Heart left ventricle (tissue), 16 donors: ENCODE measurements at regions not wholly inside any gene's neighbourhood (a gene's known extent, or its start where the extent isn't known, plus 50 kb on each side); places are given as distances from the start of the nearest gene placed in this dataset.
A peak's percentile ranks its signal among the peaks of the same experiment; 100 is the strongest.

Experiments
- ATAC-seq, 4 donors: fragments of 200-7000 bp; cut with Tn5 transposase; one replicate each; pipeline ENCODE4 v1.9.1; 2020 to 2022; ENCODE audit warnings: moderate library complexity in 4 of 4, mild to moderate bottlenecking in 3 of 4, moderate number of reproducible peaks in 1 of 4
- DNase-seq, 5 donors: peaks; one replicate each; pipeline ENCODE4 v3.0.0-alpha.2; 2020
- H3K27ac ChIP-seq, 12 donors: fragments of 200-600 bp; sonication (generic) in 4 of 12; one replicate each; pipeline versions ENCODE4 v1.5.0 to v1.8.0; 2016 to 2022; ENCODE audit warnings: mild to moderate bottlenecking in 2 of 12
- H3K27me3 ChIP-seq, 9 donors: fragments of 200-600 bp; sonication (generic) in 2 of 9; one replicate each; pipeline versions ENCODE4 v1.5.1 to v1.8.0; 2016 to 2022; ENCODE audit warnings: mild to moderate bottlenecking in 3 of 9
- H3K36me3 ChIP-seq, 9 donors: fragments of 200-600 bp; sonication (generic) in 2 of 9; one replicate each; pipeline versions ENCODE4 v1.5.0 to v1.8.0; 2018 to 2022; ENCODE audit warnings: mild to moderate bottlenecking in 2 of 9
- H3K4me1 ChIP-seq, 12 donors: fragments of 200-600 bp; sonication (generic) in 4 of 12; one replicate each; pipeline versions ENCODE4 v1.5.0 to v1.8.0; 2016 to 2022; ENCODE audit warnings: mild to moderate bottlenecking in 3 of 12
- H3K4me3 ChIP-seq, 12 donors: fragments of 200-600 bp; sonication (generic) in 4 of 12; one replicate each; pipeline versions ENCODE4 v1.5.0 to v1.8.0; 2017 to 2022; ENCODE audit warnings: mild to moderate bottlenecking in 9 of 12, moderate library complexity in 4 of 12
- H3K9me3 ChIP-seq, 12 donors: fragments of 200-600 bp; sonication (generic) in 4 of 12; one replicate each; pipeline versions ENCODE4 v1.5.0 to v1.8.0; 2016 to 2022; ENCODE audit warnings: mild to moderate bottlenecking in 1 of 12
- CTCF ChIP-seq, 12 donors: fragments of 200-600 bp; sonication (generic) in 4 of 12; IDR thresholded peaks; one replicate each; pipeline versions ENCODE4 v1.5.0 to v1.8.0; 2018 to 2022; ENCODE audit warnings: antibody characterized with exemption in 12 of 12, mild to moderate bottlenecking in 5 of 12
- POLR2A ChIP-seq, 2 donors: fragments of 450-650 bp; IDR thresholded peaks; one replicate each; pipeline ENCODE4 v1.6.1; 2017; ENCODE audit warnings: antibody characterized with exemption in 2 of 2, mild to moderate bottlenecking in 2 of 2, moderate library complexity in 2 of 2
- WGBS, 4 donors: extraction: QIAGEN DNeasy Blood & Tissue Kit in 2 of 4; methylation state at CpG; one replicate each; pipeline versions ENCODE4 v1.1.5 to v1.1.7; 2013 to 2018; 5-methylcytosine and 5-hydroxymethylcytosine counted together
- intact Hi-C, 10 donors: fragments of 100-400 bp; cut with DNase I; formaldehyde crosslinking; loops; one replicate each; pipeline versions ENCODE4 v1.11.1 to v1.14.2; 2022
- donor health status: ischemic (EF 13 %, LVEDD 7.1; RV severe dilation, severe dysfunction).
- donor health status: healthy with polysubstance abuse.
- donor health status: DM: no; HTN: yes; CAD: no.
- donor health status: DM: no; HTN: no; CAD: no.
- donor health status: ischemic (EF 25% LVEDD 6.9; RV normal size, moderate dysfunction).
- donor health status: ischemic (EF 25% LVEDD 5.7; RV mildly dilated, moderate dysfunction).
- donor health status: healthy.
- donor health status: DM: yes; HTN: yes; CAD: no.
- donor health status: ischemic (EF 35%, LVEDD 5.7; RV mildly dilated, moderate dysfunction).
- donor health status: nonischemic (EF 11% LVEDD 7.7; RV severe dilation, severe dysfunction).
- donor health status: DM: yes; HTN: yes; CAD: no.
- donor health status: PGD.
- donor health status: ischemic (EF 29% LVEDD 5.4; RV normal size, mild dysfunction).
- donor health status: nonischemic (EF 23%, LVEDD 6.1; RV moderate dilation, normal function).

GRCh38 chr10:44512431-44513022 is 127.6 kb upstream of the CXCL12 start:
- peaks cover 0 to 5% (median 0%) of the 10 kb centered on the region in 9 donors for H3K27me3 ChIP-seq
- ATAC-seq (no peak), DNase-seq (no peak)
- no peak for TF ChIP-seq POLR2A (IDR thresholded peaks at IDR 0.05)
- no peak for TF ChIP-seq CTCF (IDR thresholded peaks at IDR 0.05)
- WGBS, 4 donors: 59 to 67% (median 62%) methylated on average over 4 of the region's 4 CpGs
- no peak overlapping the region for H3K27ac ChIP-seq
- H3K9me3 ChIP-seq: no peaks in the 10 kb centered on the region
- no peak overlapping the region for H3K4me3 ChIP-seq
- no peaks in the 10 kb centered on the region for H3K36me3 ChIP-seq
- intact Hi-C loops: no loop called here
- peaks cover 0 to 9% (median 0%) of the 10 kb centered on the region in 12 donors for H3K4me1 ChIP-seq

GRCh38 chr10:44513591-44513990 is 128.7 kb upstream of the CXCL12 start:
- H3K4me1 ChIP-seq: peaks cover 0 to 9% (median 0%) of the 10 kb centered on the region in 12 donors
- H3K27me3 ChIP-seq: peaks cover 0 to 3% (median 0%) of the 10 kb centered on the region in 9 donors
- H3K9me3 ChIP-seq: no peaks in the 10 kb centered on the region
- TF ChIP-seq CTCF (IDR thresholded peaks at IDR 0.05): peak in 3 of 12 donors; percentile 9 to 18 (median 10)
- no peak for TF ChIP-seq POLR2A (IDR thresholded peaks at IDR 0.05)
- H3K4me3 ChIP-seq: no peak overlapping the region
- H3K27ac ChIP-seq: no peak overlapping the region
- ATAC-seq (peak in 2 of 4 donors; percentile 56 to 65), DNase-seq (no peak)
- WGBS, 4 donors: 61 to 70% (median 62%) methylated on average over 5 of the region's 5 CpGs
- H3K36me3 ChIP-seq: no peaks in the 10 kb centered on the region
- intact Hi-C loops: no loop called here

- no peak for ATAC-seq
- WGBS, 4 donors: 50 to 66% (median 62%) methylated on average over 6 of the region's 6 CpGs
- intact Hi-C loops: no loop called here
- no peak overlapping the region for H3K4me3 ChIP-seq
- H3K4me1 ChIP-seq: peaks cover 0 to 9% (median 0%) of the 10 kb centered on the region in 12 donors
- no peak overlapping the region for H3K27ac ChIP-seq
- H3K9me3 ChIP-seq: peaks cover 0 to 3% (median 0%) of the 10 kb centered on the region in 12 donors
- no peak for TF ChIP-seq CTCF (IDR thresholded peaks at IDR 0.05)
- TF ChIP-seq POLR2A (IDR thresholded peaks at IDR 0.05): no peak
- H3K27me3 ChIP-seq: no peaks in the 10 kb centered on the region
- H3K36me3 ChIP-seq: no peaks in the 10 kb centered on the region
- DNase-seq: no peak
These were observed 132.0 kb upstream of the CXCL12 start for GRCh38 chr10:44516891-44517290.

GRCh38 chr10:44517635-44518034 is 132.7 kb upstream of the CXCL12 start:
- 61 to 89% (median 81%) methylated on average over 7 of the region's 7 CpGs for WGBS, 4 donors
- Histone ChIP-seq H3K4me1 (peaks cover 0 to 9% (median 0%) of the 10 kb centered on the region in 12 donors), H3K36me3 (no peaks in the 10 kb centered on the region), H3K27me3 (no peaks in the 10 kb centered on the region), H3K9me3 (peaks cover 0 to 3% (median 0%) of the 10 kb centered on the region in 12 donors), H3K4me3 (no peak overlapping the region), H3K27ac (no peak overlapping the region)
- DNase-seq: no peak
- intact Hi-C loops: no loop called here
- no peak for ATAC-seq
- TF ChIP-seq POLR2A (IDR thresholded peaks at IDR 0.05) (no peak), CTCF (IDR thresholded peaks at IDR 0.05) (peak in 4 of 12 donors; percentile 5 to 27 (median 18))
